ENCODE measurements at regions not wholly inside any gene's neighbourhood (a gene's known extent, or its start where the extent isn't known, plus 50 kb on each side); places are given as distances from the start of the nearest gene placed in this dataset.

DNA sequence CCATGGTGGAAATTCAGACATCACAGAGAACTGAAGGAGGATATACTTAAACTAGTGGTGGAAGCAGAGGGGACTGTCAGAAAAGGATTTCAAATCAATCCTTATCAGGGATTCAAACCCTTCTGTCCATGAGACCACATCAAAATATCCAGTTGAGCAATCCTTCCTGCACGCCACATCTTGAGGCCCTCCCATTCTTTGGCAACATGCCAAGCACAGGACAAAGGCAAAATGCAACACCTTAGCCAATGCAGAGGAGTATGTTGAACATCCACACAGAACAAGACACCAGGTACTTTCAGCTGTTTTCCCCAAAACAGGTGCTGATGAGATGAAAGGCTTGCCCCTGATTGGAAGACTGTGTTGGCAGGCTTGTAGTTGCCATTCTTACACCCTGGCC lies 81.8 kb upstream of the PLXNA2 start:
- H3K4me3 ChIP-seq = no peak overlapping the region
- no peak for DNase-seq (ENCODE audit: low spot score in 2 of 2)
- peaks cover 8% of the 10 kb centered on the region for H3K27me3 ChIP-seq
- no peaks in the 10 kb centered on the region for H3K4me1 ChIP-seq
- no peaks in the 10 kb centered on the region for H3K9me3 ChIP-seq
- TF ChIP-seq, protein P1, sequence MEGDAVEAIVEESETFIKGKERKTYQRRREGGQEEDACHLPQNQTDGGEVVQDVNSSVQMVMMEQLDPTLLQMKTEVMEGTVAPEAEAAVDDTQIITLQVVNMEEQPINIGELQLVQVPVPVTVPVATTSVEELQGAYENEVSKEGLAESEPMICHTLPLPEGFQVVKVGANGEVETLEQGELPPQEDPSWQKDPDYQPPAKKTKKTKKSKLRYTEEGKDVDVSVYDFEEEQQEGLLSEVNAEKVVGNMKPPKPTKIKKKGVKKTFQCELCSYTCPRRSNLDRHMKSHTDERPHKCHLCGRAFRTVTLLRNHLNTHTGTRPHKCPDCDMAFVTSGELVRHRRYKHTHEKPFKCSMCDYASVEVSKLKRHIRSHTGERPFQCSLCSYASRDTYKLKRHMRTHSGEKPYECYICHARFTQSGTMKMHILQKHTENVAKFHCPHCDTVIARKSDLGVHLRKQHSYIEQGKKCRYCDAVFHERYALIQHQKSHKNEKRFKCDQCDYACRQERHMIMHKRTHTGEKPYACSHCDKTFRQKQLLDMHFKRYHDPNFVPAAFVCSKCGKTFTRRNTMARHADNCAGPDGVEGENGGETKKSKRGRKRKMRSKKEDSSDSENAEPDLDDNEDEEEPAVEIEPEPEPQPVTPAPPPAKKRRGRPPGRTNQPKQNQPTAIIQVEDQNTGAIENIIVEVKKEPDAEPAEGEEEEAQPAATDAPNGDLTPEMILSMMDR (IDR thresholded peaks at IDR 0.05) = no peak
- no peak for TF ChIP-seq POLR2A (IDR thresholded peaks at IDR 0.05)
- TF ChIP-seq EP300 (IDR thresholded peaks at IDR 0.05) = no peak
- no peak for TF ChIP-seq POLR2AphosphoS5 (IDR thresholded peaks at IDR 0.05)
- H3K27ac ChIP-seq = no peak overlapping the region
- H3K36me3 ChIP-seq = no peaks in the 10 kb centered on the region
- 27% methylated on average over 1 of the region's 1 CpG for WGBS

DNA sequence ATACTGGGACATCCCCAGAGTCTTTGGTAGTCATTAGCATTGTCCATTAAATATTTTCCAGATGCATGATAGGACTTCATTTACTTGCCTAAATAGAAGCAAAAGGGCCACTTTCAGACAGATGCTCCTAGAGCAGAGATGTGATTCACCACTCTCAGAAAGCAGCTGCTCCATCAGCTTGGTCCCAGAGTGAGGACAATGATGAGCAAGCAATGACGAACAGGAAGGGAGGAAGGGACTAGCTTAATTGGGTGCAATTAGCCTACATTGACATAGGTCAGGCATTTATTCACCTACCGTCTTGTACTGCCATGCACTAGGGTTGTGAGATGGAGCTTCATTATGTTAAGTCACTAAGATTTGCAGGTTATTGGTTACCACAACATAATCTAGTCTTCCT lies 85.1 kb upstream of the PLXNA2 start:
- Histone ChIP-seq H3K27me3 (peaks cover 14% of the 10 kb centered on the region), H3K27ac (no peak overlapping the region), H3K4me1 (no peaks in the 10 kb centered on the region), H3K4me3 (no peak overlapping the region), H3K9me3 (no peaks in the 10 kb centered on the region), H3K36me3 (no peaks in the 10 kb centered on the region)
- DNase-seq (ENCODE audit: low spot score in 2 of 2) = no peak
- 79% methylated on average over 2 of the region's 2 CpGs for WGBS
- TF ChIP-seq, protein P1 (IDR thresholded peaks at IDR 0.05) = no peak
- TF ChIP-seq POLR2AphosphoS5 (IDR thresholded peaks at IDR 0.05) = no peak
- no peak for TF ChIP-seq EP300 (IDR thresholded peaks at IDR 0.05)
- no peak for TF ChIP-seq POLR2A (IDR thresholded peaks at IDR 0.05)

DNA sequence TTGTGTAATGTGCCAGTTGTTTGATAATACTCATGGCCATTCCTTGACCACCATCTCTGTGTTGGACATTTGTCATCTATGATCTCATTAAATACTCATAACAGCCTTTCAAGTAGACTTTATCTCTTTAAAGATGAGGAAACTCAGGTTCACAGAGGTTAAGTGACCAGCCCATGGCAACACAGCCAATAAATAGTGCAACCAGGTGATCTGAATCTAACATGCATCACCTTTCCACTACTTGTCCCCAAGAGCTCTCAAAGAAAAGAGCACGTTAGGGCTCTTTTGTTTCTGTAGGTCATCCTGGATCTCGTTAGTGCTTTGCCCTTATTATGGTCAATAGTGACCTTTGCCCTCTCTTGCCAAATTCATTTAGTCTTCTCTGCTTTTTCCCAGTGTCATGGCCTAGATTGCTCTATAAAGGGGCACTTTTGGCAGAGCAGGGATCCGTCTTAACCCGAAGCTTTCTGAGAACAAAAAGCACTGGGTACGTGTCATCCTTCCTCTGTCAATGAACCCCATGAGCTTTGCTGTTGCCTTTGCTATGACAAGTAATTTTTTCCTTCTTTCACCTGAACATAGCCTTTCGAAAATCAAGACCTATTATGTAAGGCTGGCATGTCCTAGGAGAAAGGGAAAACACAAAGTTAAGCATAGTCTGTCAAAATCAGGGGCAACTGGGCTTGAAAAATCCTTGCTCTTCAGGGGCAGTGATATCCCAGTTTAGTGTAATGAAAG lies 88.0 kb upstream of the PLXNA2 start:
- DNase-seq (ENCODE audit: low spot score in 2 of 2) = no peak
- WGBS = 83% methylated on average over 6 of the region's 6 CpGs
- Histone ChIP-seq H3K27ac (no peak overlapping the region), H3K4me1 (no peaks in the 10 kb centered on the region), H3K9me3 (no peaks in the 10 kb centered on the region), H3K36me3 (no peaks in the 10 kb centered on the region), H3K4me3 (no peak overlapping the region), H3K27me3 (peaks cover 13% of the 10 kb centered on the region)
- TF ChIP-seq, protein P1 (IDR thresholded peaks at IDR 0.05) = no peak
- TF ChIP-seq POLR2A (IDR thresholded peaks at IDR 0.05) (no peak), POLR2AphosphoS5 (IDR thresholded peaks at IDR 0.05) (no peak), EP300 (IDR thresholded peaks at IDR 0.05) (no peak)

DNA sequence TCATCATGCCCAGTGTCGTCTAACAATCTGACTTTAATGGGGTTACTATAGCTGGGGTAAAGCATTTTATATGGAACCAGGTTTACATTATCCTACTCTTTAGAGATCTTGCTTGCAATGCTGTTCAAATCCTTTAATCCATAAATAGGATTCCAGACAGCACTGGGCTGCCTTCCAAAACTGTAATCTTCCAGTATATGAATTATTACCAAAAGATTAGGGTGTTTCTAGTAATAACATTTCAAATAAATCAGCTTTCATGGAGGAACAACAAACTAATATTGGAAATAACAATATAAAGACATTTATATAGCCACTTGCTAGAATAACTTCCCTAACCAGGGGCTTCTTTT lies 88.6 kb upstream of the PLXNA2 start:
- H3K27me3 ChIP-seq = peaks cover 13% of the 10 kb centered on the region
- TF ChIP-seq, protein P1 (IDR thresholded peaks at IDR 0.05) = no peak
- TF ChIP-seq POLR2A (IDR thresholded peaks at IDR 0.05) (no peak), POLR2AphosphoS5 (IDR thresholded peaks at IDR 0.05) (no peak), EP300 (IDR thresholded peaks at IDR 0.05) (no peak)
- no peak overlapping the region for H3K27ac ChIP-seq
- H3K36me3 ChIP-seq = no peaks in the 10 kb centered on the region
- H3K4me3 ChIP-seq = no peak overlapping the region
- no peaks in the 10 kb centered on the region for H3K4me1 ChIP-seq
- no peaks in the 10 kb centered on the region for H3K9me3 ChIP-seq
- WGBS = 47% methylated on average over 1 of the region's 1 CpG
- no peak for DNase-seq (ENCODE audit: low spot score in 2 of 2)

DNA sequence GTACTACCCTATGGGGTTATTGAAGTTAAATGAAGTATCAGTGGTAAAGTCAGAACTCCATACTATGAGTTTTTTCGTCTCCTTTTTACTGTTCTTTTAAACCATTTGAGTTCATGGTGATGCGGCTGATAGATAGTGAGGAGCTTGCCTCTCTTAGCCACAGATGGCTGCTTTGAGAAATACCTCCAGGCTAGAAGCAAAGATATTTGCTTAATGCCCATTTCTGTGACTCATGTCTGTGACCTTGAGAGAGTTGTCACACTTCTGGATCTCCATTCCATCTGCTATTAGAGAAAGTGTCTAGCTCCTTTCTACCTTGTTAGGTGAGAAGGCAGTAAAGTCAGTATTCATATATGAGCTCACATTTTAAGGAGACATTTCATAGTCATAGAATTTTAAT lies 89.5 kb upstream of the PLXNA2 start:
- Histone ChIP-seq H3K4me3 (no peak overlapping the region), H3K27me3 (peaks cover 13% of the 10 kb centered on the region), H3K4me1 (no peaks in the 10 kb centered on the region), H3K9me3 (no peaks in the 10 kb centered on the region), H3K36me3 (no peaks in the 10 kb centered on the region), H3K27ac (no peak overlapping the region)
- WGBS = 92% methylated on average over 2 of the region's 2 CpGs
- TF ChIP-seq EP300 (IDR thresholded peaks at IDR 0.05) = no peak
- no peak for TF ChIP-seq POLR2A (IDR thresholded peaks at IDR 0.05)
- TF ChIP-seq, protein P1 (IDR thresholded peaks at IDR 0.05) = no peak
- TF ChIP-seq POLR2AphosphoS5 (IDR thresholded peaks at IDR 0.05) = no peak
- DNase-seq (ENCODE audit: low spot score in 2 of 2) = no peak
